ENCODE measurements at regions not wholly inside any gene's neighbourhood (a gene's known extent, or its start where the extent isn't known, plus 50 kb on each side); places are given as distances from the start of the nearest gene placed in this dataset.

DNA sequence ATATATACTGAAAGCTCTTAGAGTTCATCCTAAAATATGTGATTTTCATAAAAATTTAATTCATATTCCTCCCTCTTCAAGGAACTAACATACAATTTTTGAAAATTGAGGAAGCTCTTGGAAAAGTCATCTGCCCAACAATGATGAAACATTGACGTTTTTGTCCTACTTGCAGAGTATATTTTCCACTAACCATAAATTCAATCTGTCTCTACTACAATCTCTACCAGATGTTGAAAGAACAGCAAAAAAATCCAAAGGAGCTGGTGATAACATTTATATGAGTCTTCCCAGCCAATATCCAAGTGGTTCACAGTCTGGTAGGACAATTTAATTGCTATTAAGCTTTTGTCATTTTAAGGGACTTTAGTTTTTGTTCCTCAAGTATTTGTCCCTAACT, 81.1 kb upstream of the NR3C1 start:
- no peak for DNase-seq

DNA sequence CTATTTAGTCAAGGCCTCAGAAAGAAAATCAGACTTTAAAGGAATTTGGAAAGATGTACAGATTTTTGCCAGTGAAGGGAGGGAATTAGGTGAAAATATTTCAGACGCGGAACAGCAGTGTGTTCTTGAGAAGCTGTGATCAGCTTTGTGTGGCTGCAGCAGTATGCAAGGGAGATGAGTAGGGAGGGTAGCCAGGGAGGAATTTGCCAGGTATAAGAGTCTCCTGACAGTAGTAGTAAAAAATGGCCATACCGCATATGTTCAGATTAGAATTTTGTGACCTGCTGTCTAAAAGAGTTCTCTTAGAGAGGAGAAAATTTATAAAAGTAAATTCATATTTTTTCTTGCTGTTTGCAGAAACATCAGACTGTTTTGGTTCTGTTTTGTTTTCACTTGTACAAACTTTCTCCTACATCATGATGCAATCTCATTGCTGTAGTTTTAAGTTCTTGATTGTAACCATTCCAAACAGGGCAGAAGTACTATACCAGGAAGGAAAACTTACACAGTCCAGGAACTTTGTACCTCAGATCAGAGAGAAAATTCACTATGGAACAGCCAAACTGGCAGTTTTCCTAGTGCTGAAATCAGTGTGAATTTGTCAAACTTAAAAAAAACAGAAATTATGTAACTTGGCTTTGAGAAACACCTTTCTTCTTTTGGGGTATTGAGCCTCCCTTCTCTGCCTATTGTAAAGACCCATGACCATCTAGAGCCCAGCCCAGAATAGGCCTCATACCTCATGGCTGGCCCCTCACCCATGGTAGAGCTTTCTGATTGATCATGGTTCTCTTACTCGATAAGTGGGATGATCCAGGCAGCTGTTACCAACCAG, 78.4 kb upstream of the NR3C1 start:
- no peak for DNase-seq

DNA sequence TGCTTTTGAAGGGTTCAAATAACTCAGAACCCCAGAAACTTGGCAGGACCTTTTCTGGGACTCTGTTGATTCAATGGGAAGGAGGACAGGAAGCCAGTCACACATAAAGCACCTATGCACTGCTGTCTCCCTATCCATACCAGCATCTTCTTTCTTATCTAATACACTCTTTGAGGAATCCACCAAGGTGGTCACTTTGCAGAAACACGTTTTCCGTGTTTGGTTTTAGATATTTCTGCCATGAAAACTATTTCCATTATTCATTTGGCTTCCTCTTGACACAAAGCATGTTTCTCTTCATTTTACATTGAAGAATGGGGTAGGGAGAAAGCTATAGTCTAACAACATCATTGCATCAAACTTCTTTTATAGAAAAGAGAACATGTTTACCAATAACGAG, 76.5 kb upstream of the NR3C1 start:
- DNase-seq, result no peak

DNA sequence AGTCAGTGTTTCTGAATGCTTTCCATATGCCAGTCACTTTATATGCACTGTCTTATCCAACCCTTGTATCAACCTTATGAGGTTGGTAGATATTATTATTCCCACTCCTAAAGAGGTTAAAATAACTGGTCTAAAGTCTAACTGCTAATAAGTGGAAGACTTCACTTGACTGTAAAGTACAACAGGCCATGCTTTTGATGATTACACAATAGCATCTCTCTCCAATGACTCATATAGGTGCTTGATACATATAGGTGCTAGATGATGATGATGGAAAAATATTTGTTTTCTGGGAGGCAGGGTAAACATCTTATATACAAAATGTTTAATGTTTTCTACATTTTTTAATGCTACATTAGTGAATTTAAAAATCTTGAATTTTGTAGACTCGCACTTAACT, 75.9 kb upstream of the NR3C1 start:
- no peak for DNase-seq

GRCh38 chr5:143476601-143477211, 73.2 kb upstream of the NR3C1 start:
- DNase-seq, result no peak

DNA sequence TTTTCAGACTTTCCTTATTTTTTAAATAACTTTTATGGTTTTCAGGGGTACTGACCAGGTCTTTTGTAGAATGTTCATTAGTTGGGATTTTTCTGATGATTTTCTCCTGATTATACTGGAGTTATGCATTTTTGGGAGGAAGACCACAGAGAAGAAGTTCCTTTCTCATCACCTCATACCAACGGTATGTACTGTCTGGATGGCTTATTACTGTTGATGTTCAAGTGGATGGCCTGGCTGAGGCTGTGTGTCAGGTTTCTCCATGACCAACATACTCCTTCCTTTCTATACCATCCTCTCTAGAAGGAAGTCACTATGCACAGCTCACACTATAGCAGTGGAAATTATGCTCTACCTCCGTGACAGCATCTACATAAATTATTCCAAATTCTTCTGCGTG, 71.1 kb upstream of the NR3C1 start:
- no peak for DNase-seq

DNA sequence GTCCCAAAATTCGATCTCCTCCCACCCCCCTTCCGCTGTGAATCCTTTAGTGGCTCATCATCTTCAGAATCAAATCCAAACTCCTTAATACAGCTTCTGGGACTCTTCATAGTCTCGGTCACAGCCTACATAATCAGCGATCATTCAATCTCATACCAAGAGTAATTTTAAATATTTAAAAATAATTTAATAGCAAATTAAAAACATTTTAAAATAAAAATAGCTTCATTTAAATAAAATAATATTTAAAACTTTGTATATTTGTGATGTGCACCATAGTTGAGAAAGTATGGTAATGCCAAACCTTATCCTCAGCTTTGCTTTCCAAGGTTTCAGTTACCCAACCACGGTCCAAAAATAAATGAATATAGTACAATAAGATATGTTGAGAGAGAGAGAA, 70.0 kb upstream of the NR3C1 start:
- no peak for DNase-seq

DNA sequence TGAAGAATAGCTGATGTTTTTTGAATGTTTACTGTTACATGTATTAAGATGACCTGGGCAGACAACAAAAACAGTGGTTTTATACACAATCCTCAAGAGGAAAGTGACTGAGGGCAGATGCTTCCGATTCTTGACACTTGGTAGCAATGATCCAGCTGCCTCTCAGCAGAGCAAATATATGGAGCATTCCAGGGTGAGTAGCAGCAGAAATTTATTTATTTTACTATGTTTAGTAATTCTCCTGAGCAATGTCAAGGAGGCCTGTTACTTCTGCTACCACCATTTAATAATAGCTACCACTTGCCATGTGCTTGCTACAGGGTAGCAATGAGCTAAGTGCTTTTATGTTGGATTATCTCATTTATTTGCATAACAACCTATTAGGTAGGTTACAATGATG, 69.1 kb upstream of the NR3C1 start:
- no peak for DNase-seq

GRCh38 chr5:143471666-143472464, 68.4 kb upstream of the NR3C1 start:
- no peak for DNase-seq

DNA sequence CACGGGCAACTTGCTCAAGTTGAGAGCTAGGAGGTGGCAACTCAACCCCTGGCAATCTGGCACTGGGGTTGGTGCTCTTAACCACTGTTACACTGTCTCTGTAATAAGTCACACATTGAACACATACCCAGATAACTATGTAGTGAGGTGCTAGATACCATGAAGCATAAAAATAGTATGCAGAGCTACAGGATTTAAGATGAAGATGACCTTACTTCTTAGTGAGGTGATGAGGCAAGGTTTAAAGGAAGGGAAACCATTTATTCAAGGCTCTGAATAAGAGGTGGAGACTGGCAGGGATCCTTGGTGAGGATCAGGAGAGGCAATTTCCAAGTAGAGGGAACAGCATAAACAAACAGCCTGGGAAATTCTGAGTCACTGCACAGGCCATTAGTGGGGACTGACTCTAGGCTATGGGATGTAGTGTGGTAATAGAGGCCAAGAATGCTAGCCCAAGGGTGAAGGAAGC, 67.6 kb upstream of the NR3C1 start:
- peak in 1 of 2 experiments; percentile 10 for DNase-seq

DNA sequence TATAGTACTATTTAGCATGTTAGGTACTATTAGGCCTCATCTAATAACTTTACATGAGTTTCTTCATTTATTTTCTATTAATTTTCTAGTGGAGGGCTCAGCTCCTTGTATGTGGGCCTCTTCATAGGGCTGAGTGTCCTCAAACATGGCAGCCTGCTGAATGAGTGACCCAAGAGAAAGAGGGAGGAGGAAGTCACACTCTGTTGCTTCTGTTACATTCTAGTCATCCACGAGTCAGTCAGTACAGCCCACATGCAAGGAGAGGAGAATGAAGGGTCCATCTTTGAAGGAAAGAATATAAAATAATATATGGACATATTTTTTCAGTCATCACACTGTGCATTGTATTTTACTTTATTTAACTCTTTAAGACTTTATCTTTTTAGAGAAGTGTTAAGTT, 66.6 kb upstream of the NR3C1 start:
- DNase-seq, result no peak

DNA sequence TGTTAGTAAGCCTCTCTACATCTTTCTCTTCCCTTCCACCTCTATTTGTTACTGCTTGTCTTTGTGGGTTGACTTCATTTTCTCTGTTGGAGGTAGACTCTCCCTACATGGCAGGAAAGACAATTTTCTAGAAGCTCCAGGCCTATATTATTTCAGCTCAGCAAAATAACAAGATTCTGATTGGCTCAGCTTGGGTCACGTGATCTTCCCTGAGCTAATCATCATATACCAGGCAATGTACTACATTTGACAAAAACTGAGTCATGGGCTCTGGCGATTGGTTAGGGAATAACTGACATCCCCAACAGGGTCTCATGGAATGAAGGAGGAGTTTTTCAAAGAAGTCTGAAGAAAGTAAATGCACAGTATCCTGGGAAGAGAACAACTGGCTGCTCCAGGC, 65.6 kb upstream of the NR3C1 start:
- no peak for DNase-seq

DNA sequence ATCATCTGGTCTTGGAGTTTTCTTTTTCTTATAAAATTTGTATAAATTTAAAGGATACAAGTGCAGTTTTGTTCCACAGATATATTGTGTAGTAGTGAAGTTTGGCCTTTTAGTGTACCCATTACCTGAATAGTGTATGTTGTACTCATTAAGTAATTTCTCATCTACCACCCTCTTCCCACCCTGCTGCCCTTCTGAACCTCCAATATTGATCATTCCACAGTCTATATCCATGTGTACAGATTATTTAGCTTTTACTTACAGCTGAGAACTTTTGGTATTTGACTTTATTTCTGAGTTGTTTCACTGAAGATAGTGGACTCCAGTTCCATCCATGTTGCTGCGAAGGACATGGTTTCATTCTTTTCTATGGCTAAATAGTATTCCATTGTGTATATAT, 63.1 kb upstream of the NR3C1 start:
- no peak for DNase-seq

GRCh38 chr5:143464723-143465490, 61.4 kb upstream of the NR3C1 start:
- DNase-seq, result no peak

DNA sequence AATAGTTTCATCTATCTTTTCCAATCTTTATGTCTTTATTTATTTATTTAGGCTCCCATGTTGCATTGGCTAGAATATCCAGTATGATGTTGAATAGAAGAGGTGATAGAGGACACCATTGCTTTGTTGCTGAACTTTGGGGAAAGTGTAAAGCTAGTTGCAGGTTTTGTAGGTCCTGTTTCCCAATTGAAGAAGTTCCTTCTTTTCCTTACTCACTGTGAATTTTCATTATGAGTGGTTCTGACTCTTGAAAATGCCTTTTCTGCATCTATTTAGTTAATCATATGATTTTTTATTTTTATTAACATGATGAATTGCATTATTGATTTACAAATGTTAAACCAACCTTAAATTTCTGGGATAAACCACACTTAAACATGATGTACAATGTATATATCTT, 58.9 kb upstream of the NR3C1 start:
- DNase-seq, result no peak

- DNase-seq, result no peak
These were observed 55.9 kb upstream of the NR3C1 start for GRCh38 chr5:143459433-143459832.

DNA sequence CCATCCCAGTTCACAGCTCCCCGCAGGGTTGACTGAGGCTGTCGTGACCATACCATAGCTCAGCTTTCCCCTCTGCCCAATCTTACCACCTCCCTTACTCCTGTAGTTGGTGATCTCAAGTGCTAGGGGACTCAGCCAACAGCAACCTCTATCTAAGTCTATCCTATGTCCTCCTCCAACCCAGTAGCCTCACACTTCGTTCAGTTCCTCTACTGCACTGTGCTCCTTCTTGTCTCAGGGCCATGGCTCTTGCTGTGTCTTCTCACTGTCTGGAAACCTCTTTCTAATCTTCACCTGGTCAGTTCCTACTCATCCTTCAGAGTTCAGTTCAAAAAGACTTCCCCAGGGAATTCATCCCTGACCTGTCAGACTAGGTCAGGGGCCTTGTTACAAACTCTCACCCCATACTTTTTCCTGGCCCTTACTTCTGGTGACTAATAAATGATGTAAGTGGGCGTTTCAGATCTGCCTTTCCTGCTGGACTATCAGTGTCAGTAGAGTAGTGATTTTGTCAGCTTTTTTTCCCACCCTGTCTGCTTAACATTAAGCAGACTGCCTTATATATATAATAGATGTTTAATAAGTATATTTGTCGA, 53.6 kb upstream of the NR3C1 start:
- no peak for DNase-seq

DNA sequence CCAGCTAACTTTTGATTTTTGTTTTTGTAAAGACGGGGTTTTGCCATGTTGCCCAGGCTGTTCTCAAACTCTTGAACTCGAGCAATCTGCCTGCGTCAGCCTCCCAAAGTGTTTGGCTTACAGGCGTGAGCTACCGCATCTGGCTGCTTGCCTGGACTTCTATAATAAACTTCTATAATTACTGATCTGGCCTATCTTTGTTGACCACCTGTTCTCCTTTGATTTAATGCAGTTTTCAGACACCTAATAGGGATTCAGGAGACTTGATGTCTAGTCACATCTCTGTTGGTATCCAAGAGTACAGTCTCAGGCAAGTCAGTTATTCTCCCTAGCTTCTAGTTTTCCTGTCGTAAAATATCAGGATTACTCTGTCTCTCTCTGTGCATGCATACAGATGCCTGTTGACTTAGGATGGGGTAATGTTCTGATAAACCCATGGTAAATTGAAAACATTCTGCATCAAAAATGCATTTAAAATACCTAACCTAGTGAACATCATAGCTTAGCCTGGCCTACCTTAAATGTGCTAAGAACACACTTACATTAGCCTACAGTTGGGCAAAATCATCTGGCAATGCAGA, 51.5 kb upstream of the NR3C1 start:
- DNase-seq, result no peak

GRCh38 chr5:143453720-143454119, 50.2 kb upstream of the NR3C1 start:
- no peak for DNase-seq
